ENCODE measurements at regions not wholly inside any gene's neighbourhood (a gene's known extent, or its start where the extent isn't known, plus 50 kb on each side); places are given as distances from the start of the nearest gene placed in this dataset.

DNA sequence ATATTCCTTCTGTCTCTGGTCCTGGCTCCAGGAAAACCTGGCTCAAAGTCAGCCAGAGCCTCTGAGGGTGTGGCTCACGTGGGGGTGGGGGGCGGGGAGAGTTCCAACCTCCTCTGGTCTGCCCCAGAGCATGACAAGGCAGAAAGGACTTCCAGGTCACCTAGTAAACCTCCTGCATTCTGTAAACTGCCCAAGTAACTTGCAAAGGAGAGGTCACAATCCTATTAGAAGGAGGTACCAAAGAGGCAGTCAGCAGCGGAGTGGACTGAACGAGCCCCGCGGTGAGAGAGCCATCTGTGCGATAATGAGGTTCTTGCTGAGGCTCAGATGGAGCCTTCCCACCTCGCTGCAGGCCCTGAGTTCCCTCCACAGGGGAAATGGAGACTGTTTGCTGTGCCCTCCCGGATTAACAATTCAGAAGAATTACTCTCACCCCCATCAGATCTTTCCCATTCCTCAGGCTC is 58.9 kb upstream of the GATA6 start:
- TF ChIP-seq, protein P1, sequence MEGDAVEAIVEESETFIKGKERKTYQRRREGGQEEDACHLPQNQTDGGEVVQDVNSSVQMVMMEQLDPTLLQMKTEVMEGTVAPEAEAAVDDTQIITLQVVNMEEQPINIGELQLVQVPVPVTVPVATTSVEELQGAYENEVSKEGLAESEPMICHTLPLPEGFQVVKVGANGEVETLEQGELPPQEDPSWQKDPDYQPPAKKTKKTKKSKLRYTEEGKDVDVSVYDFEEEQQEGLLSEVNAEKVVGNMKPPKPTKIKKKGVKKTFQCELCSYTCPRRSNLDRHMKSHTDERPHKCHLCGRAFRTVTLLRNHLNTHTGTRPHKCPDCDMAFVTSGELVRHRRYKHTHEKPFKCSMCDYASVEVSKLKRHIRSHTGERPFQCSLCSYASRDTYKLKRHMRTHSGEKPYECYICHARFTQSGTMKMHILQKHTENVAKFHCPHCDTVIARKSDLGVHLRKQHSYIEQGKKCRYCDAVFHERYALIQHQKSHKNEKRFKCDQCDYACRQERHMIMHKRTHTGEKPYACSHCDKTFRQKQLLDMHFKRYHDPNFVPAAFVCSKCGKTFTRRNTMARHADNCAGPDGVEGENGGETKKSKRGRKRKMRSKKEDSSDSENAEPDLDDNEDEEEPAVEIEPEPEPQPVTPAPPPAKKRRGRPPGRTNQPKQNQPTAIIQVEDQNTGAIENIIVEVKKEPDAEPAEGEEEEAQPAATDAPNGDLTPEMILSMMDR (IDR thresholded peaks at IDR 0.05; ENCODE audit: low read depth, low read length): no peak
- H3K27ac ChIP-seq: no peak overlapping the region

DNA sequence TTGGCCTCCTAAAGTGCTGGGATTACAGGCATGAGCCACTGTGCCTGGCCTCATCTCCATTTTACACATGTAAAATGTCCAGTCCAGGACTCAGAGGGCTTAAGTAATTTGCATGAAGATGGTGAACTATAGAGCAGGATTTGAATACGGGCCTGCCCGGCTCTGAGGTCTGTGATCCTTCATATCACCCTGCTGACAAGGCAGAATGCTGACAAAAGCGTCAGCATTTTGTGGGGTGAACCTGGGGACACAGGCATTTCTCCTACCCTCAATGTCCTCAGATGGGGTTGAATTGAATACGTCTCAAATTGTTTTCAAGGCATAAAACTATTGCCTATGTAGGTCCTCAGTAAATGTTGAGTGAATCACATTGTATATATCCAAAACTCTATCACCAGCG is 57.2 kb upstream of the GATA6 start:
- DNase-seq: no peak

More for the DNA sequence above, 58.9 kb upstream of the GATA6 start:
- Histone ChIP-seq H3K4me3 (ENCODE audit: low read depth, low read length) (no peak overlapping the region), H3K27me3 (ENCODE audit: insufficient read depth, low read depth, severe bottlenecking) (no peaks in the 10 kb centered on the region), H3K9me3 (ENCODE audit: severe bottlenecking) (no peaks in the 10 kb centered on the region), H3K36me3 (no peaks in the 10 kb centered on the region)
- peak; percentile 34 for DNase-seq

DNA sequence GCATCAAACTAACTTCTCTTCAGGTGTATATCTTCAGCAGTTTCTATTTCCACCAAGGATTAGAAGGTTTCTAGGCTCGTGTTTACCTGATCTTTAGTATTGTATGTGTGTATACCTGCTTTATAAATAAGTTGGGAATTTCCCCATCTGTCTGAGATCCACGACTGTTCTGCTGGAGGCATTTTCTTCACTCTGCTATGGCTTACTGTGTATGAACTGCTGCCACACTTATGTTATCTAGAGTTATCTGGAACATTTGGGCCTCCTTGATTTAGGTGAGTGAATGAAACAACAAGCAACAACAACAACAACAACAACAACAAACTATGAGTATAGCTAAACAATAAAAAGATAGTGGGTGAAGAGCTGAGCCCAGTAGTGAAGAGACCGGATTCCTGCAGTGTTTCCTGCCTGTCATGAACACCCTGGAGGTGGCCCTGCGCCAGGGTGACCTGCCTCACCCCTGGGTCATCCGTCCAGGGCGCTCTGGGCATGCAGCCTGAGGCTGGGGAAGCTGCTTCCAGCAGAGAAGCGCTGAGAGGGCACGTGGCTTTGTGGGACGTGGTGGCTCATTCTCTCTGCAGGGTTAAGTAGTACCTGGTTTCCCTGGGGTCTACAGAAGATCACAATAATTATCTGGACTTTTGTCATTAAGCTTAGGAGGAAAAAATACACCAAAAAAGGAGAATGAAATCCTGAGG is 56.1 kb upstream of the GATA6 start:
- no peak overlapping the region for H3K27ac ChIP-seq
- no peaks in the 10 kb centered on the region for H3K27me3 ChIP-seq (ENCODE audit: insufficient read depth, low read depth, severe bottlenecking)
- no peaks in the 10 kb centered on the region for H3K9me3 ChIP-seq (ENCODE audit: severe bottlenecking)
- H3K4me3 ChIP-seq (ENCODE audit: low read depth, low read length): no peak overlapping the region
- TF ChIP-seq, protein P1 (IDR thresholded peaks at IDR 0.05; ENCODE audit: low read depth, low read length): no peak
- no peak for DNase-seq
- no peaks in the 10 kb centered on the region for H3K36me3 ChIP-seq

More for the DNA sequence above, 57.2 kb upstream of the GATA6 start:
- Histone ChIP-seq H3K4me3 (ENCODE audit: low read depth, low read length) (no peak overlapping the region), H3K9me3 (ENCODE audit: severe bottlenecking) (no peaks in the 10 kb centered on the region), H3K27me3 (ENCODE audit: insufficient read depth, low read depth, severe bottlenecking) (no peaks in the 10 kb centered on the region), H3K36me3 (no peaks in the 10 kb centered on the region), H3K27ac (no peak overlapping the region)
- TF ChIP-seq, protein P1 (IDR thresholded peaks at IDR 0.05; ENCODE audit: low read depth, low read length): no peak

DNA sequence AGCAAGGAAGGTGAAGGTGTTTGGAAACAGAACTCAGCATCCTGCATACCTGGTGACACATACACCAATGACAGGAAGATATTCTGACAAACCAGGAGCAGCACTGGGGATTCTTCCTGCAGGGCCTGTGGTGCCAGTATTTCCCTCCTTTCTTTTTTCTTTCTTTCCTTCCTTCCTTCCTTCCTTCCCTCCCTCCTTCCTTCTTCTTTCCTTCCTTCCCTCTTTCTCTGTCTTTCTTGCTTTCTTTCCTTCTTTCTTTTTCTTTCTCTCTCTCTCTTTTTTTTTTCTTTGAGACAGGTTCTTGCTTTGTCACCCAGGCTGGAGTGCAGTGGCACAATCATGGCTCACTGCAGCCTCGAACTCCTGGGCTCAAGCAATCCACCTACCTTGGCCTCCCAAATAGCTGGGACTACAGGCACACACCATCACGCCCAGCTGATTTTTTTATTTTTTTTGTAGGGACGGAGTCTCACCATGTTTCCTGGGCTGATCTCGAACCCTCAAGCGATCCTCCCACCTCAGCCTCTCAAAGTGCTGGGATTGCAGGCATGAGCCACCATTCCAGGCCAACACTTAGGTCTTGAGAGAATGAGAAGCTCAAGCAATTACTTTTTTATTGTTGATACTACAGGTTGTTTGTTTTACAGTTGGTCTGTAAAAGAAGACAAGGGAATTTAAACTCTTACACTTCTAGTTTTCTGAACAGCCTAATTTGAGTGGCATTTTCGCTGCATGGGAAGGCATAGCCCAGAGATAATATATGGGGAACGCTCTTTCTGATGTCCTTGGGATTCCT is 54.7 kb upstream of the GATA6 start:
- H3K27ac ChIP-seq: no peak overlapping the region
- no peak overlapping the region for H3K4me3 ChIP-seq (ENCODE audit: low read depth, low read length)
- DNase-seq: no peak
- no peaks in the 10 kb centered on the region for H3K27me3 ChIP-seq (ENCODE audit: insufficient read depth, low read depth, severe bottlenecking)
- no peaks in the 10 kb centered on the region for H3K36me3 ChIP-seq
- TF ChIP-seq, protein P1 (IDR thresholded peaks at IDR 0.05; ENCODE audit: low read depth, low read length): no peak
- H3K9me3 ChIP-seq (ENCODE audit: severe bottlenecking): no peaks in the 10 kb centered on the region

DNA sequence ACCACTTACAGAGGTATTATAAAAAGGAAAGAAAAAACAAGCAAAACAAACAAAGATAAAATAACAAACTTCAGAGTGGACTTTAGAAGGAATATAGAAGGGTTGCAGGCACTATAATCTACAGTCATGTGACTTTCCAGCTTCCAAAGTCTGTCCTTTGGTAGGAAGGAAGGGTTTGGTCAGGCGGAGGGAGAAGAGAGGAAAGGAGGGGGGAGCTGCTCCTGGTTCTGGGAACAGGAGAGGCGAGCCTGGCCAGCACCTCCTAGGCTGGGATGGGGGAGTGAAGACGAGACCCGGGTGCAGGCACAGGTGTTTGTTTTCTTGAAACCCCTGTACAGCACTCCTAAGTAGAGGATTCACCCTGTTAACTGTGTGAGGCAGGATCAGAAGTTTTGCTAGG is 53.8 kb upstream of the GATA6 start:
- TF ChIP-seq, protein P1 (IDR thresholded peaks at IDR 0.05; ENCODE audit: low read depth, low read length): no peak
- Histone ChIP-seq H3K4me3 (ENCODE audit: low read depth, low read length) (no peak overlapping the region), H3K27ac (no peak overlapping the region)

More for the DNA sequence above, 53.8 kb upstream of the GATA6 start:
- Histone ChIP-seq H3K27me3 (ENCODE audit: insufficient read depth, low read depth, severe bottlenecking) (no peaks in the 10 kb centered on the region), H3K9me3 (ENCODE audit: severe bottlenecking) (no peaks in the 10 kb centered on the region), H3K36me3 (no peaks in the 10 kb centered on the region)
- DNase-seq: no peak
